ENCODE measurements at regions not wholly inside any gene's neighbourhood (a gene's known extent, or its start where the extent isn't known, plus 50 kb on each side); places are given as distances from the start of the nearest gene placed in this dataset.

- Mint-ChIP-seq H3K36me3 (ENCODE audit: low read depth) (no peaks in the 10 kb centered on the region), H3K9me3 (no peaks in the 10 kb centered on the region), H3K27me3 (peaks cover 14% of the 10 kb centered on the region), H3K27ac (no peak overlapping the region), H3K4me1 (ENCODE audit: low read depth) (peaks cover 43% of the 10 kb centered on the region), H3K4me3 (peak overlapping the region; percentile 61)
These were observed 50.6 kb upstream of the SPAG16 start for GRCh38 chr2:213233438-213234330.

All from stimulated activated naive CD8-positive, alpha-beta T cell treated with anti-CD3 and anti-CD28 coated beads, Interleukin-15, Interleukin-2, amounts not matched to agents 100 ng/mL and 50 ng/mL, for 24 hours (primary cell).